Mucosa of descending colon (tissue), 3 donors: ENCODE measurements at regions not wholly inside any gene's neighbourhood (a gene's known extent, or its start where the extent isn't known, plus 50 kb on each side); places are given as distances from the start of the nearest gene placed in this dataset.
A peak's percentile ranks its signal among the peaks of the same experiment; 100 is the strongest.

Source experiments
- ATAC-seq: fragments of 200-7000 bp; cut with Tn5 transposase; one replicate; pipeline ENCODE4 v1.9.1; 2020; ENCODE audit warnings: mild to moderate bottlenecking, moderate library complexity
- DNase-seq, 3 donors: peaks; one replicate each; pipeline ENCODE4 v3.0.0-alpha.2; 2020
- H3K36me3 ChIP-seq: fragments of 200-600 bp; one replicate; pipeline ENCODE4 v1.8.0; 2021; ENCODE audit warnings: low read depth, mild to moderate bottlenecking
- H3K4me1 ChIP-seq: fragments of 200-600 bp; one replicate; pipeline ENCODE4 v1.8.0; 2021; ENCODE audit warnings: low read depth, mild to moderate bottlenecking
- H3K4me3 ChIP-seq: fragments of 200-600 bp; one replicate; pipeline ENCODE4 v1.8.0; 2021; ENCODE audit warnings: mild to moderate bottlenecking
- H3K9me3 ChIP-seq: fragments of 200-600 bp; one replicate; pipeline ENCODE4 v1.8.0; 2021; ENCODE audit warnings: mild to moderate bottlenecking
- intact Hi-C, 2 donors: fragments of 100-400 bp; cut with DNase I in 1 of 2; cut with micrococcal nuclease in 1 of 2; formaldehyde crosslinking; loops; one replicate each; pipeline versions ENCODE4 v1.11.0 to v1.11.1; 2022; cut with DNase I, micrococcal nuclease
- TF ChIP-seq, protein P1 (sequence below): fragments of 200-600 bp; IDR thresholded peaks from one replicate; pipeline ENCODE4 v1.8.0; 2022; ENCODE audit warnings: antibody characterized with exemption, mild to moderate bottlenecking
- donor health status: DM: no; HTN: no; CAD: no; lungs with moderate emphysema.
- donor health status: DM: no; HTN: no; CAD: no.
- donor health status: DM: no; HTN: yes; CAD: no.

DNA sequence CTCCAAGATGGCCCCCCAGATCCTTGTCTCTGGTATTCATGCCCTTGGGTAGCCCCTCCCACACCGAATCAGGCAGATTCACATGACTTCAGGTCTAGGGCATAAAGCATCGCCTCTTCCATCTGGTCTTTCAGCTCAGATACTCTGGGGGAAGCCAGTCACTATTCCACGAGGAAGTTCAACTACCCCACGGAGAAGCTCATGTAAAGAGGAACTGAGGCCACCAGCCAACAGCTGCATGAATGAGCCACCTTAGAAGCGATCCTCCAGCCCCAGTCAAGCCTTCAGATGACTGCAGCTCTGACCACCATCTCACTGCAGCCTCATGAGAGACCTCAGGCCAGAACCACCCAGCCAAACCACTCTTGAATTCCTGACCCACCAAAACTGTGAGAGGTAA lies 54.1 kb downstream of the SOCS3 start:
- Histone ChIP-seq H3K4me1 (no peaks in the 10 kb centered on the region), H3K9me3 (no peaks in the 10 kb centered on the region), H3K36me3 (no peaks in the 10 kb centered on the region), H3K4me3 (no peak overlapping the region)
- DNase-seq (no peak), ATAC-seq (no peak)
- TF ChIP-seq, protein P1, sequence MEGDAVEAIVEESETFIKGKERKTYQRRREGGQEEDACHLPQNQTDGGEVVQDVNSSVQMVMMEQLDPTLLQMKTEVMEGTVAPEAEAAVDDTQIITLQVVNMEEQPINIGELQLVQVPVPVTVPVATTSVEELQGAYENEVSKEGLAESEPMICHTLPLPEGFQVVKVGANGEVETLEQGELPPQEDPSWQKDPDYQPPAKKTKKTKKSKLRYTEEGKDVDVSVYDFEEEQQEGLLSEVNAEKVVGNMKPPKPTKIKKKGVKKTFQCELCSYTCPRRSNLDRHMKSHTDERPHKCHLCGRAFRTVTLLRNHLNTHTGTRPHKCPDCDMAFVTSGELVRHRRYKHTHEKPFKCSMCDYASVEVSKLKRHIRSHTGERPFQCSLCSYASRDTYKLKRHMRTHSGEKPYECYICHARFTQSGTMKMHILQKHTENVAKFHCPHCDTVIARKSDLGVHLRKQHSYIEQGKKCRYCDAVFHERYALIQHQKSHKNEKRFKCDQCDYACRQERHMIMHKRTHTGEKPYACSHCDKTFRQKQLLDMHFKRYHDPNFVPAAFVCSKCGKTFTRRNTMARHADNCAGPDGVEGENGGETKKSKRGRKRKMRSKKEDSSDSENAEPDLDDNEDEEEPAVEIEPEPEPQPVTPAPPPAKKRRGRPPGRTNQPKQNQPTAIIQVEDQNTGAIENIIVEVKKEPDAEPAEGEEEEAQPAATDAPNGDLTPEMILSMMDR: no peak
- intact Hi-C loops: no loop called here

DNA sequence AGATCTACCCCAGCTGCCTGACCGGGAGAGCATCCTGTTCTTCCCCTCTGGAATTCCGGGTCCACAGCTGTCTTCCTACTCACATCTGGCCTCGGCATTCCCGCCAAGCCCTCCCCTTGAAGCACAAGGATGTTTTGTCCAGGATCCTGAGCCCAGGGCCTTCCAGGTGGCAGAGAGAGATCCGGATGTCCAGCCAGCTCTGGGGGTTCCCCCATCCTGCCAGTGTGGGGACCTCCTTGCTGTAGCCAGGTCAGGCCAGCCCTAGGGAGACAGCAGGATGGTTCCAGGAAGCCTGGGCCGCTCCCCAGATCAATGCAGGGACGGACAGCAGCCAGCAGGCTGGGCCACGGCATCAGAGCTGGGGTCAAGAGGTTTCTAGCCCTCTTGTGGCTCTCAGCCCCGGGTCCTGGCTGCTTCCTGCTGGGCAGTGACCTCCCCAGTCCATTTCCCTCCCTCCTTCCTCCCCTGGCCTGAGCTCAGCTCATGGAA lies 55.3 kb downstream of the SOCS3 start:
- TF ChIP-seq, protein P1: no peak
- intact Hi-C loops: no loop called here
- Histone ChIP-seq H3K9me3 (no peaks in the 10 kb centered on the region), H3K4me1 (no peaks in the 10 kb centered on the region), H3K4me3 (no peak overlapping the region), H3K36me3 (no peaks in the 10 kb centered on the region)
- DNase-seq: no peak
- ATAC-seq: peak; percentile 17

DNA sequence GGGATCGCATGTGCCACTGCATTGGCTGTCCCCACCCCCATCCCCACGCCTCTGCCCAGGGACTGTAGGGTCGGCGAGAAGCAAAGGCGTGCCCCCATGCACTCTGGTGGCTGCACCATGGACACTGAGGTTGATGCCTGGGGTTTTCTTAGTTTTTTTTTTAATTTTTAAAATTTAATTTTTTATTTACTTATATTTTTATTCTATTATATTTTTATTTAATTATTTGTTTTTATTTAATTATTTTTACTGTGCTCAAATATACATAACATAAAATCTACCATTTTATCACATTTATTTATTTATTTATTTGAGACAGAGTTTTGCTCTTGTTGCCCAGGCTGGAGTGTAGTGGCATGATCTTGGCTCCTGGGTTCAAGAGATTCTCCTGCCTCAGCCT lies 57.4 kb downstream of the SOCS3 start:
- TF ChIP-seq, protein P1: no peak
- ATAC-seq (no peak), DNase-seq (no peak)
- no peak overlapping the region for H3K4me3 ChIP-seq
- no peaks in the 10 kb centered on the region for H3K4me1 ChIP-seq
- no peaks in the 10 kb centered on the region for H3K9me3 ChIP-seq
- intact Hi-C loops: no loop called here
- H3K36me3 ChIP-seq: no peaks in the 10 kb centered on the region

DNA sequence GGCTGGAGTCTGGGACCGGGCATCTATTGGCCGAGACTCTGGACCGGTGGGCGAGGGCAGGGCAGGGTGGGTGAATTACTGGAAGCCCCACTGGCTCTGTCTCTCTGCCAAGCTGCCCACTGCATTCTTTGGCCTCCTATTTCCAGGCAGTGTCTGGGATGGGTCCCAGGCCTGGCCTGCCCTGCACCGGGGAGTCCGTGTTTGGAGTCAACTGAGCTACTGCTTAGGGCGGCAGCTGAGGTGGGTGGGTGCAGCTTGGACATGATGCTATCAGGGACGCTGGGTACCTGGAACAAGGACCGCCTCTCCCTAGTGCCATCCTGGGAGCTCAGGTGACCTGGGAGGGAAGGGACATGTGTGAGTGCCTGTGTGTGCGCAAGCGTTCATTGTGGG lies 58.1 kb downstream of the SOCS3 start:
- no peaks in the 10 kb centered on the region for H3K4me1 ChIP-seq
- TF ChIP-seq, protein P1: no peak
- no peak overlapping the region for H3K4me3 ChIP-seq
- no peak for DNase-seq
- H3K9me3 ChIP-seq: no peaks in the 10 kb centered on the region
- ATAC-seq: no peak
- intact Hi-C loops: no loop called here
- H3K36me3 ChIP-seq: no peaks in the 10 kb centered on the region

DNA sequence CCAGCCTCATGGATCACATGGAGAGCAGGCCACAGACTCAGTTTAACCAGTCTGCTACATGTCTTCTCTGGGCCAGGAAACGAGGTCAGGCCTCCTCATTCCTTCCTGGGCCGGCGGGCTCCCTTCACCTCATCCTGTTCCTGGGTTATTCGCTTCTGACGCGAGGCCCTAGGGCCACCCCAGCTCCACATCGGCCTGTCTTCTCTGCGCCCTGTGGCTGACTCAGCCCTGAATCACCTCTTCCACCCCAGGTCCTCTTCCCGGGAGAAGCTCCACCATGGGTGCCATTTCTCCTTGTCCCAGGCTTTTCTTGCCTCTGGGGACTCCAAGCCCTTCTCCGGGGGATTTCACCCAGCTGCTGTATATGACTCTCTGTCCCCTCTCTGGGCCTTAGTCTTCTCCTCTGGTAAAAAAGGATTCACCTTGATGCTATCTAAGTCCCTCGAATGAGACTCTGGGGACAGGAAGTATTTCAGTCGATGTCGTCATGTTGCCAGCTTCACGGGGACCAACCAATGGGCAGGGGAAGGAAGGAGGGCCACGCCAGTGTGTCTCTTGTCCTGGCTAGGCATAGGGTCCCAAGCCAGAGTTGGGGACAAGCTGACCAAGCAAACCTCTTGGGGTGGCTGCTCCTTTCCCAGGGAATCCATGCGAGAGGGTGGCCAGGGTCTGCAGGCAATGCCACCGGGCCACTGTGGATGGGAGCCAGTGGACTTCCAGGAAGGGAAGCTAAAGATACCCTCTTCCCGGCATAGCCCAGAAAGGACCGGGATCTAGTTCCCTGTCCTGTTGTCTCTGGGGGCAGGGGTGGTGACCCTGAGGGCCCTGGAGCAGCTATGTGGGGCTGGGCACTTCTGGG lies 58.7 kb downstream of the SOCS3 start:
- ATAC-seq (no peak), DNase-seq (no peak)
- H3K9me3 ChIP-seq: no peaks in the 10 kb centered on the region
- TF ChIP-seq, protein P1: no peak
- H3K4me1 ChIP-seq: no peaks in the 10 kb centered on the region
- no peaks in the 10 kb centered on the region for H3K36me3 ChIP-seq
- intact Hi-C loops: no loop called here
- no peak overlapping the region for H3K4me3 ChIP-seq
